Trophoblast cell (in vitro differentiated cells and primary cell): ENCODE measurements at regions not wholly inside any gene's neighbourhood (a gene's known extent, or its start where the extent isn't known, plus 50 kb on each side); places are given as distances from the start of the nearest gene placed in this dataset.
A peak's percentile ranks its signal among the peaks of the same experiment; 100 is the strongest.

Source experiments
- DNase-seq, 2 donors: peaks; one replicate each; pipeline ENCODE4 v3.0.0-alpha.2; 2016
- H2AFZ ChIP-seq: 2 replicates; pipeline ENCODE4 v1.6.1; 2013; ENCODE audit warnings: low read length, moderate library complexity, mild to moderate bottlenecking; ENCODE audit not compliant: insufficient read depth, poor library complexity
- H2AK5ac ChIP-seq: 2 replicates; pipeline ENCODE4 v1.6.1; 2013; ENCODE audit warnings: mild to moderate bottlenecking, low read length
- H2BK120ac ChIP-seq: 2 replicates; pipeline ENCODE4 v1.6.1; 2013; ENCODE audit warnings: low read length, mild to moderate bottlenecking, moderate library complexity; ENCODE audit not compliant: insufficient read depth, poor library complexity
- H2BK12ac ChIP-seq: 2 replicates; pipeline ENCODE4 v1.6.1; 2013; ENCODE audit warnings: mild to moderate bottlenecking, low read length, moderate library complexity
- H2BK5ac ChIP-seq: 2 replicates; pipeline ENCODE4 v1.6.1; 2013; ENCODE audit warnings: low read length, low read depth, moderate library complexity, mild to moderate bottlenecking; ENCODE audit not compliant: poor library complexity
- H3K14ac ChIP-seq: 2 replicates; pipeline ENCODE4 v1.6.1; 2013; ENCODE audit warnings: mild to moderate bottlenecking, low read length
- H3K18ac ChIP-seq: 2 replicates; pipeline ENCODE4 v1.6.1; 2013; ENCODE audit warnings: mild to moderate bottlenecking, low read length
- H3K23ac ChIP-seq: 2 replicates; pipeline ENCODE4 v1.6.1; 2013; ENCODE audit warnings: low read length
- H3K27ac ChIP-seq: 2 replicates; pipeline ENCODE4 v1.5.1; 2013; ENCODE audit warnings: low read depth, mild to moderate bottlenecking, inconsistent platforms, low read length, moderate library complexity
- H3K27me3 ChIP-seq: 2 replicates; pipeline ENCODE4 v1.6.1; 2013; ENCODE audit warnings: inconsistent platforms, mild to moderate bottlenecking, low read length, moderate library complexity; ENCODE audit not compliant: insufficient read depth
- H3K36me3 ChIP-seq, 2 experiments: 1 replicate in 1 of 2; 2 replicates in 1 of 2; pipeline ENCODE4 v1.6.1; 2013; ENCODE audit warnings: low read length in 2 of 2, mild to moderate bottlenecking in 2 of 2, moderate library complexity in 1 of 2; ENCODE audit not compliant: insufficient read depth in 2 of 2, control insufficient read depth in 1 of 2
- H3K4ac ChIP-seq: 2 replicates; pipeline ENCODE4 v1.6.1; 2013; ENCODE audit warnings: low read depth, mild to moderate bottlenecking, low read length, moderate library complexity
- H3K4me1 ChIP-seq, 2 experiments: 1 replicate in 1 of 2; 2 replicates in 1 of 2; pipeline ENCODE4 v1.6.1; 2013; ENCODE audit warnings: low read length in 2 of 2, mild to moderate bottlenecking in 2 of 2, moderate library complexity in 1 of 2; ENCODE audit not compliant: insufficient read depth in 2 of 2, control insufficient read depth in 1 of 2
- H3K4me2 ChIP-seq: 2 replicates; pipeline ENCODE4 v1.6.1; 2013; ENCODE audit warnings: inconsistent platforms, mild to moderate bottlenecking, low read length, moderate library complexity
- H3K4me3 ChIP-seq: 2 replicates; pipeline ENCODE4 v1.5.1; 2013; ENCODE audit warnings: mild to moderate bottlenecking, low read depth, low read length, inconsistent platforms
- H3K79me1 ChIP-seq: one replicate; pipeline ENCODE4 v1.6.1; 2013; ENCODE audit warnings: low read length
- H3K79me2 ChIP-seq: 2 replicates; pipeline ENCODE4 v1.6.1; 2013; ENCODE audit warnings: low read length, mild to moderate bottlenecking; ENCODE audit not compliant: control insufficient read depth, insufficient read depth, poor library complexity
- H3K9ac ChIP-seq: 2 replicates; pipeline ENCODE4 v1.6.1; 2013; ENCODE audit warnings: mild to moderate bottlenecking, low read length
- H3K9me3 ChIP-seq: 2 replicates; pipeline ENCODE4 v1.6.1; 2013; ENCODE audit warnings: low read depth, mild to moderate bottlenecking, control low read depth, inconsistent platforms, low read length; ENCODE audit not compliant: insufficient read depth
- H4K12ac ChIP-seq: 2 replicates; pipeline ENCODE4 v1.6.1; 2013; ENCODE audit warnings: low read depth, mild to moderate bottlenecking, low read length, moderate library complexity
- H4K8ac ChIP-seq: 2 replicates; pipeline ENCODE4 v1.6.1; 2013; ENCODE audit warnings: low read depth, mild to moderate bottlenecking, low read length, moderate library complexity
- H4K91ac ChIP-seq: one replicate; pipeline ENCODE4 v1.6.1; 2013; ENCODE audit warnings: low read depth, mild to moderate bottlenecking, low read length, moderate library complexity
- WGBS: extraction: QIAGEN DNeasy Blood & Tissue Kit; methylation state at CpG from one replicate; pipeline ENCODE4 v1.1.7; 2013; ENCODE audit warnings: missing lambda C conversion rate; ENCODE audit not compliant: insufficient read length, insufficient coverage; ENCODE audit errors: extremely low coverage; 5-methylcytosine and 5-hydroxymethylcytosine counted together

DNA sequence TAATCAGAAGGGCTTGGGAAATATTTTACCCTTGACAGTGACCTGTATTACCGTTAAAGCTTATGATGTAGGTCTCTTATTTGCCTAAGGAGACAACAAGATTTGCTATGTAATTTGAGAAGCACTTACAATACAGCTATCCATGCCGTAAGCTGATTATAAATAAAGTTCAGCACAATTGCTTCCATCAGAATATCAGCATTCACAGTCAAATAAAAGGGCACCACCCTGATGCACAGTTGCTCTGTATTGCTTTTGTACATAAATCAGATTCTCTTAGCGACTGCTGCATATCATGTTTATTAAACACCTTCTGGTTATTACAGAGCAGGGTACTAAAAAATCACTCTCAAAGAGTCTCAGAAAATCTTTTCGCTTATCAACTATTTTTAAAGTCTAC lies 67.3 kb upstream of the VRK1 start:
- H4K91ac ChIP-seq: no peak overlapping the region
- no peak overlapping the region for H3K4ac ChIP-seq
- H3K18ac ChIP-seq: no peak overlapping the region
- H2BK120ac ChIP-seq: no peak overlapping the region
- no peak for DNase-seq
- no peaks in the 10 kb centered on the region for H3K79me2 ChIP-seq
- H3K9me3 ChIP-seq: no peaks in the 10 kb centered on the region
- no peak overlapping the region for H3K4me3 ChIP-seq
- H2BK5ac ChIP-seq: no peak overlapping the region
- no peak overlapping the region for H3K4me2 ChIP-seq
- H3K27ac ChIP-seq: no peak overlapping the region
- no peak overlapping the region for H4K12ac ChIP-seq
- H3K23ac ChIP-seq: no peak overlapping the region
- H4K8ac ChIP-seq: no peak overlapping the region
- no peak overlapping the region for H2BK12ac ChIP-seq
- no peak overlapping the region for H2AFZ ChIP-seq
- no peaks in the 10 kb centered on the region for H3K79me1 ChIP-seq
- WGBS: no CpG with 5 or more reads among the region's 4 CpGs
- no peaks in the 10 kb centered on the region for H3K4me1 ChIP-seq
- H2AK5ac ChIP-seq: no peak overlapping the region
- H3K9ac ChIP-seq: no peak overlapping the region
- H3K27me3 ChIP-seq: no peaks in the 10 kb centered on the region
- no peak overlapping the region for H3K14ac ChIP-seq
- no peaks in the 10 kb centered on the region for H3K36me3 ChIP-seq

GRCh38 chr14:96730386-96730785 lies 66.8 kb upstream of the VRK1 start:
- no peak overlapping the region for H3K4ac ChIP-seq
- no peak overlapping the region for H4K12ac ChIP-seq
- no peaks in the 10 kb centered on the region for H3K4me1 ChIP-seq
- H3K14ac ChIP-seq: no peak overlapping the region
- no peak overlapping the region for H3K23ac ChIP-seq
- no peak overlapping the region for H2AFZ ChIP-seq
- H3K4me2 ChIP-seq: no peak overlapping the region
- H3K79me1 ChIP-seq: no peaks in the 10 kb centered on the region
- no peak overlapping the region for H3K27ac ChIP-seq
- H3K9me3 ChIP-seq: no peaks in the 10 kb centered on the region
- no peak overlapping the region for H3K18ac ChIP-seq
- WGBS: no CpG with 5 or more reads among the region's 7 CpGs
- H3K27me3 ChIP-seq: no peaks in the 10 kb centered on the region
- no peak overlapping the region for H4K91ac ChIP-seq
- H3K9ac ChIP-seq: no peak overlapping the region
- no peaks in the 10 kb centered on the region for H3K79me2 ChIP-seq
- H3K36me3 ChIP-seq: no peaks in the 10 kb centered on the region
- no peak overlapping the region for H2AK5ac ChIP-seq
- H4K8ac ChIP-seq: no peak overlapping the region
- no peak for DNase-seq
- no peak overlapping the region for H2BK12ac ChIP-seq
- no peak overlapping the region for H2BK120ac ChIP-seq
- H2BK5ac ChIP-seq: no peak overlapping the region
- H3K4me3 ChIP-seq: no peak overlapping the region

DNA sequence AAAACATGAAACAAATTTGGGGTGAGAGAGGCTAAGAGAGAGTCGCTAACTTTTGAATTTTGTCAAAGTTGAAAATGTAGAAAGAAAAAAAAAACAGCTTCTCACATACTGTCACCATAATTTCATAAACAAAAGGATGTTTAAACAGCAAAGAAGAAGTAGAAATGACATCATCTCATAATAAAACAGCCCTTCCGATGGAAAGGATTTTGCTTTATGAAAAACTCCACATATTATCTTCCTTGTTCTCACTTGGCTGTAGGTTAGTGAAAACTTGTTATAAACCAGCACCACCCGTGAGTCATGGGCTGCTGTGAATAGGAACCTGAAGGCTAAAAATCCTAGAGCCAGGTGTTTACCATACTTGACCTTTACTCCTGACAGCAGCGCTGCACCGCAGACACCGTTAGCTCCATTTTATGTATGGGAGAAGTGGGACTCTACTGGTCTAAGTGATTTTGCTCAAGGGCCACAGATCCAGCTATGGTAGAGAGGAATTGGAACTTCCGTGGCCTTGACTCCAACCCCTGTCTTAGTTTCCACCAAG lies 63.0 kb upstream of the VRK1 start:
- no CpG with 5 or more reads among the region's 7 CpGs for WGBS
- no peaks in the 10 kb centered on the region for H3K79me2 ChIP-seq

GRCh38 chr14:96735526-96735925 lies 61.7 kb upstream of the VRK1 start:
- Histone ChIP-seq H3K14ac (no peak overlapping the region), H3K9me3 (no peaks in the 10 kb centered on the region), H2BK120ac (no peak overlapping the region), H2AFZ (no peak overlapping the region), H3K4me1 (no peaks in the 10 kb centered on the region), H3K23ac (no peak overlapping the region), H4K8ac (no peak overlapping the region), H3K79me2 (no peaks in the 10 kb centered on the region), H4K91ac (no peak overlapping the region), H3K4me3 (no peak overlapping the region), H3K18ac (no peak overlapping the region), H3K9ac (no peak overlapping the region), H2AK5ac (no peak overlapping the region), H2BK5ac (no peak overlapping the region), H2BK12ac (no peak overlapping the region), H3K36me3 (no peaks in the 10 kb centered on the region), H3K79me1 (no peaks in the 10 kb centered on the region), H4K12ac (no peak overlapping the region), H3K27me3 (no peaks in the 10 kb centered on the region), H3K27ac (no peak overlapping the region), H3K4ac (no peak overlapping the region), H3K4me2 (no peak overlapping the region)
- DNase-seq: no peak
- WGBS: no CpG with 5 or more reads among the region's 5 CpGs

More for the DNA sequence above, 63.0 kb upstream of the VRK1 start:
- Histone ChIP-seq H3K4ac (no peak overlapping the region), H2BK5ac (no peak overlapping the region), H3K23ac (no peak overlapping the region), H2BK12ac (no peak overlapping the region), H3K9ac (no peak overlapping the region), H3K4me2 (no peak overlapping the region), H3K4me1 (no peaks in the 10 kb centered on the region), H4K8ac (no peak overlapping the region), H3K9me3 (no peaks in the 10 kb centered on the region), H3K4me3 (no peak overlapping the region), H3K18ac (no peak overlapping the region), H4K12ac (no peak overlapping the region), H3K36me3 (no peaks in the 10 kb centered on the region), H3K27me3 (no peaks in the 10 kb centered on the region), H2BK120ac (no peak overlapping the region), H3K79me1 (no peaks in the 10 kb centered on the region), H2AFZ (no peak overlapping the region), H4K91ac (no peak overlapping the region), H2AK5ac (no peak overlapping the region), H3K27ac (no peak overlapping the region), H3K14ac (no peak overlapping the region)
- DNase-seq: peak; percentile 15 to 56
